Memory B cell (primary cell): ENCODE measurements at regions not wholly inside any gene's neighbourhood (a gene's known extent, or its start where the extent isn't known, plus 50 kb on each side); places are given as distances from the start of the nearest gene placed in this dataset.
"Not testable (repeated sequence)": the region's sequence is repeated elsewhere in the genome, so short reads cannot be mapped to it uniquely, and the experiment has no call there.

Experiments used
- ATAC-seq: fragments of 150-1000 bp; cut with Tn5 transposase; 2 replicates; pipeline ENCODE4 v1.10.0; 2021; ENCODE audit warnings: low read depth, mild to moderate bottlenecking, moderate library complexity
- DNase-seq, 2 donors: peaks; one replicate each; pipeline ENCODE4 v3.0.0; 2022; ENCODE audit warnings: low spot score in 2 of 2
- H3K27ac Mint-ChIP-seq: one replicate; pipeline ENCODE4 v1.8.0; 2022; ENCODE audit warnings: mild to moderate bottlenecking, moderate library complexity, mixed read lengths
- H3K27me3 Mint-ChIP-seq: one replicate; pipeline ENCODE4 v1.8.0; 2022; ENCODE audit warnings: mixed read lengths
- H3K36me3 Mint-ChIP-seq: one replicate; pipeline ENCODE4 v1.8.0; 2022; ENCODE audit warnings: mild to moderate bottlenecking, mixed read lengths
- H3K4me1 Mint-ChIP-seq: one replicate; pipeline ENCODE4 v1.8.0; 2022; ENCODE audit warnings: mixed read lengths
- H3K4me3 Mint-ChIP-seq: one replicate; pipeline ENCODE4 v1.8.0; 2022; ENCODE audit warnings: mild to moderate bottlenecking, moderate library complexity, mixed read lengths
- H3K9me3 Mint-ChIP-seq: one replicate; pipeline ENCODE4 v1.8.0; 2022; ENCODE audit warnings: mixed read lengths

- Mint-ChIP-seq H3K9me3 (no peaks in the 10 kb centered on the region), H3K4me3 (no peak overlapping the region), H3K4me1 (no peaks in the 10 kb centered on the region), H3K27me3 (peaks cover 7% of the 10 kb centered on the region), H3K27ac (no peak overlapping the region), H3K36me3 (no peaks in the 10 kb centered on the region)
- no peak for DNase-seq
- no peak for ATAC-seq
Measured at GRCh38 chr6:145548933-145549648, 186.2 kb downstream of the EPM2A start.

- no peaks in the 10 kb centered on the region for H3K36me3 Mint-ChIP-seq
- H3K27ac Mint-ChIP-seq = no peak overlapping the region
- no peak overlapping the region for H3K4me3 Mint-ChIP-seq
- H3K4me1 Mint-ChIP-seq = no peaks in the 10 kb centered on the region
- ATAC-seq (no peak), DNase-seq (no peak)
- H3K9me3 Mint-ChIP-seq = no peaks in the 10 kb centered on the region
- peaks cover 6% of the 10 kb centered on the region for H3K27me3 Mint-ChIP-seq
Measured at GRCh38 chr6:145551164-145551563, 184.2 kb downstream of the EPM2A start.

- ATAC-seq = no peak
- DNase-seq = no peak
- Mint-ChIP-seq H3K27me3 (peaks cover 4% of the 10 kb centered on the region), H3K4me3 (no peak overlapping the region), H3K4me1 (no peaks in the 10 kb centered on the region), H3K9me3 (no peaks in the 10 kb centered on the region), H3K27ac (no peak overlapping the region), H3K36me3 (no peaks in the 10 kb centered on the region)
Measured at GRCh38 chr6:145555084-145555483, 180.2 kb downstream of the EPM2A start.

GRCh38 chr6:145557474-145557873 is 177.8 kb downstream of the EPM2A start:
- Mint-ChIP-seq H3K9me3 (no peaks in the 10 kb centered on the region), H3K4me1 (no peaks in the 10 kb centered on the region), H3K27ac (no peak overlapping the region), H3K27me3 (peaks cover 4% of the 10 kb centered on the region), H3K4me3 (no peak overlapping the region), H3K36me3 (no peaks in the 10 kb centered on the region)
- DNase-seq (no peak), ATAC-seq (no peak)

- no peak overlapping the region for H3K4me3 Mint-ChIP-seq
- H3K27ac Mint-ChIP-seq = no peak overlapping the region
- ATAC-seq (no peak), DNase-seq (no peak)
- peaks cover 3% of the 10 kb centered on the region for H3K27me3 Mint-ChIP-seq
- H3K4me1 Mint-ChIP-seq = no peaks in the 10 kb centered on the region
- H3K36me3 Mint-ChIP-seq = no peaks in the 10 kb centered on the region
- H3K9me3 Mint-ChIP-seq = no peaks in the 10 kb centered on the region
Measured at GRCh38 chr6:145559836-145560235, 175.5 kb downstream of the EPM2A start.

GRCh38 chr6:145561095-145562072 is 173.9 kb downstream of the EPM2A start:
- no peak for ATAC-seq
- no peaks in the 10 kb centered on the region for H3K9me3 Mint-ChIP-seq
- H3K36me3 Mint-ChIP-seq = no peaks in the 10 kb centered on the region

GRCh38 chr6:145562771-145563615 is 172.3 kb downstream of the EPM2A start:
- Mint-ChIP-seq H3K36me3 (no peaks in the 10 kb centered on the region), H3K4me3 (no peak overlapping the region), H3K4me1 (no peaks in the 10 kb centered on the region), H3K27ac (no peak overlapping the region), H3K27me3 (peaks cover 5% of the 10 kb centered on the region), H3K9me3 (no peaks in the 10 kb centered on the region)
- DNase-seq = no peak
- no peak for ATAC-seq

More at GRCh38 chr6:145561095-145562072, 173.9 kb downstream of the EPM2A start:
- no peak for DNase-seq
- H3K4me3 Mint-ChIP-seq = no peak overlapping the region
- H3K27me3 Mint-ChIP-seq = peaks cover 5% of the 10 kb centered on the region
- no peaks in the 10 kb centered on the region for H3K4me1 Mint-ChIP-seq
- no peak overlapping the region for H3K27ac Mint-ChIP-seq

GRCh38 chr6:145564553-145564952 is 170.8 kb downstream of the EPM2A start:
- Mint-ChIP-seq H3K27me3 (peaks cover 5% of the 10 kb centered on the region), H3K4me1 (no peaks in the 10 kb centered on the region), H3K4me3 (no peak overlapping the region), H3K27ac (no peak overlapping the region), H3K36me3 (no peaks in the 10 kb centered on the region), H3K9me3 (no peaks in the 10 kb centered on the region)
- DNase-seq = no peak
- ATAC-seq = no peak

- H3K27me3 Mint-ChIP-seq = peaks cover 4% of the 10 kb centered on the region
- DNase-seq (no peak), ATAC-seq (no peak)
- no peak overlapping the region for H3K4me3 Mint-ChIP-seq
- no peaks in the 10 kb centered on the region for H3K36me3 Mint-ChIP-seq
- H3K9me3 Mint-ChIP-seq = no peaks in the 10 kb centered on the region
- no peak overlapping the region for H3K27ac Mint-ChIP-seq
- no peaks in the 10 kb centered on the region for H3K4me1 Mint-ChIP-seq
Measured at GRCh38 chr6:145567684-145568252, 167.6 kb downstream of the EPM2A start.

- Mint-ChIP-seq H3K4me1 (no peaks in the 10 kb centered on the region), H3K36me3 (no peaks in the 10 kb centered on the region), H3K4me3 (no peak overlapping the region), H3K27ac (no peak overlapping the region), H3K27me3 (peaks cover 3% of the 10 kb centered on the region), H3K9me3 (peaks cover 1% of the 10 kb centered on the region)
- DNase-seq (no peak), ATAC-seq (no peak)
Measured at GRCh38 chr6:145569140-145569539, 166.2 kb downstream of the EPM2A start.

- not testable (repeated sequence) for H3K9me3 Mint-ChIP-seq, H3K4me3 Mint-ChIP-seq, ATAC-seq, DNase-seq, H3K36me3 Mint-ChIP-seq, H3K4me1 Mint-ChIP-seq, H3K27ac Mint-ChIP-seq, H3K27me3 Mint-ChIP-seq
Measured at GRCh38 chr6:145570336-145570735, 165.0 kb downstream of the EPM2A start.

GRCh38 chr6:145574269-145574668 is 161.1 kb downstream of the EPM2A start:
- not testable (repeated sequence) for H3K36me3 Mint-ChIP-seq, DNase-seq, ATAC-seq, H3K27ac Mint-ChIP-seq, H3K4me3 Mint-ChIP-seq, H3K4me1 Mint-ChIP-seq, H3K27me3 Mint-ChIP-seq
- peaks cover 20% of the 10 kb centered on the region for H3K9me3 Mint-ChIP-seq
